ENCODE measurements at regions not wholly inside any gene's neighbourhood (a gene's known extent, or its start where the extent isn't known, plus 50 kb on each side); places are given as distances from the start of the nearest gene placed in this dataset.

- no peak for TF ChIP-seq EZH2phosphoT487 (IDR thresholded peaks at IDR 0.05; ENCODE audit: low read depth)
- TF ChIP-seq CTCF (IDR thresholded peaks at IDR 0.05; ENCODE audit: low read depth, low read length): no peak
- H4K20me1 ChIP-seq (ENCODE audit: insufficient read depth, low read length): no peaks in the 10 kb centered on the region
Observed at GRCh38 chr5:39730006-39730405, 305.2 kb upstream of the DAB2 start.

GRCh38 chr5:39726467-39726866 is 301.7 kb upstream of the DAB2 start:
- H2AFZ ChIP-seq (ENCODE audit: low read depth, low read length): no peak overlapping the region

More at GRCh38 chr5:39730006-39730405, 305.2 kb upstream of the DAB2 start:
- Histone ChIP-seq H3K27me3 (ENCODE audit: low read depth, low read length) (no peaks in the 10 kb centered on the region), H3K79me2 (ENCODE audit: low read length) (no peaks in the 10 kb centered on the region), H3K27ac (ENCODE audit: low read length) (no peak overlapping the region), H3K4me3 (ENCODE audit: low read length) (no peak overlapping the region), H3K4me2 (ENCODE audit: low read length) (no peak overlapping the region), H3K9ac (ENCODE audit: low read length) (no peak overlapping the region), H2AFZ (ENCODE audit: low read depth, low read length) (no peak overlapping the region), H3K4me1 (ENCODE audit: low read length) (no peaks in the 10 kb centered on the region), H3K9me3 (ENCODE audit: insufficient read depth, low read length) (no peaks in the 10 kb centered on the region), H3K36me3 (replicated peaks; ENCODE audit: low read depth, low read length) (no peaks in the 10 kb centered on the region)

GRCh38 chr5:39721394-39721793 is 296.6 kb upstream of the DAB2 start:
- Histone ChIP-seq H3K36me3 (replicated peaks; ENCODE audit: low read depth, low read length) (no peaks in the 10 kb centered on the region), H3K4me3 (ENCODE audit: low read length) (no peak overlapping the region), H3K4me2 (ENCODE audit: low read length) (no peak overlapping the region), H3K9ac (ENCODE audit: low read length) (no peak overlapping the region), H3K79me2 (ENCODE audit: low read length) (no peaks in the 10 kb centered on the region), H3K9me3 (ENCODE audit: insufficient read depth, low read length) (no peaks in the 10 kb centered on the region), H2AFZ (ENCODE audit: low read depth, low read length) (no peak overlapping the region), H3K27me3 (ENCODE audit: low read depth, low read length) (no peaks in the 10 kb centered on the region), H3K27ac (ENCODE audit: low read length) (no peak overlapping the region), H3K4me1 (ENCODE audit: low read length) (no peaks in the 10 kb centered on the region), H4K20me1 (ENCODE audit: insufficient read depth, low read length) (no peaks in the 10 kb centered on the region)
- no peak for TF ChIP-seq EZH2phosphoT487 (IDR thresholded peaks at IDR 0.05; ENCODE audit: low read depth)
- TF ChIP-seq CTCF (IDR thresholded peaks at IDR 0.05; ENCODE audit: low read depth, low read length): no peak

More at GRCh38 chr5:39726467-39726866, 301.7 kb upstream of the DAB2 start:
- no peak overlapping the region for H3K4me3 ChIP-seq (ENCODE audit: low read length)
- no peaks in the 10 kb centered on the region for H3K79me2 ChIP-seq (ENCODE audit: low read length)
- no peaks in the 10 kb centered on the region for H3K36me3 ChIP-seq (replicated peaks; ENCODE audit: low read depth, low read length)
- H3K27ac ChIP-seq (ENCODE audit: low read length): no peak overlapping the region
- H3K9me3 ChIP-seq (ENCODE audit: insufficient read depth, low read length): no peaks in the 10 kb centered on the region
- no peak overlapping the region for H3K9ac ChIP-seq (ENCODE audit: low read length)
- no peaks in the 10 kb centered on the region for H3K4me1 ChIP-seq (ENCODE audit: low read length)
- TF ChIP-seq EZH2phosphoT487 (IDR thresholded peaks at IDR 0.05; ENCODE audit: low read depth): no peak
- no peak for TF ChIP-seq CTCF (IDR thresholded peaks at IDR 0.05; ENCODE audit: low read depth, low read length)
- no peaks in the 10 kb centered on the region for H3K27me3 ChIP-seq (ENCODE audit: low read depth, low read length)
- H3K4me2 ChIP-seq (ENCODE audit: low read length): no peak overlapping the region
- no peaks in the 10 kb centered on the region for H4K20me1 ChIP-seq (ENCODE audit: insufficient read depth, low read length)

GRCh38 chr5:39720136-39720535 is 295.4 kb upstream of the DAB2 start:
- Histone ChIP-seq H3K4me3 (ENCODE audit: low read length) (no peak overlapping the region), H3K4me1 (ENCODE audit: low read length) (no peaks in the 10 kb centered on the region), H4K20me1 (ENCODE audit: insufficient read depth, low read length) (no peaks in the 10 kb centered on the region), H3K36me3 (replicated peaks; ENCODE audit: low read depth, low read length) (no peaks in the 10 kb centered on the region), H3K27me3 (ENCODE audit: low read depth, low read length) (no peaks in the 10 kb centered on the region), H3K9ac (ENCODE audit: low read length) (no peak overlapping the region), H2AFZ (ENCODE audit: low read depth, low read length) (no peak overlapping the region), H3K27ac (ENCODE audit: low read length) (no peak overlapping the region), H3K9me3 (ENCODE audit: insufficient read depth, low read length) (no peaks in the 10 kb centered on the region), H3K4me2 (ENCODE audit: low read length) (no peak overlapping the region), H3K79me2 (ENCODE audit: low read length) (no peaks in the 10 kb centered on the region)
- TF ChIP-seq EZH2phosphoT487 (IDR thresholded peaks at IDR 0.05; ENCODE audit: low read depth): no peak
- no peak for TF ChIP-seq CTCF (IDR thresholded peaks at IDR 0.05; ENCODE audit: low read depth, low read length)

Data from OCI-LY3 (cell line).